ENCODE measurements at regions not wholly inside any gene's neighbourhood (a gene's known extent, or its start where the extent isn't known, plus 50 kb on each side); places are given as distances from the start of the nearest gene placed in this dataset.

GRCh38 chr15:29942143-29942542 is 119.9 kb upstream of the TJP1 start:
- Histone ChIP-seq H3K36me3 (no peaks in the 10 kb centered on the region), H3K9me3 (no peaks in the 10 kb centered on the region), H3K27me3 (no peaks in the 10 kb centered on the region), H3K4me3 (no peak overlapping the region), H3K4me1 (peaks cover 0 to 19% (median 0%) of the 10 kb centered on the region in 3 donors), H3K27ac (no peak overlapping the region)
- DNase-seq = no peak
- WGBS, 2 donors = 48 to 61% methylated on average over 3 of the region's 3 CpGs
- intact Hi-C loops (cut with DNase I) = no loop called here
- TF ChIP-seq POLR2A (IDR thresholded peaks at IDR 0.05) (no peak), CTCF (IDR thresholded peaks at IDR 0.05) (no peak)

- no peaks in the 10 kb centered on the region for H3K27me3 ChIP-seq
- WGBS, 2 donors = 17 to 91% methylated on average over 1 of the region's 1 CpG
- TF ChIP-seq POLR2A (IDR thresholded peaks at IDR 0.05) (no peak), CTCF (IDR thresholded peaks at IDR 0.05) (no peak)
- no peak overlapping the region for H3K4me3 ChIP-seq
- H3K4me1 ChIP-seq = peaks cover 0 to 38% (median 0%) of the 10 kb centered on the region in 3 donors
- H3K27ac ChIP-seq = no peak overlapping the region
- H3K9me3 ChIP-seq = no peaks in the 10 kb centered on the region
- intact Hi-C loops (cut with DNase I) = no loop called here
- no peaks in the 10 kb centered on the region for H3K36me3 ChIP-seq
- no peak for DNase-seq
These were observed 117.1 kb upstream of the TJP1 start for GRCh38 chr15:29939404-29939803.

GRCh38 chr15:29938361-29939335 is 116.4 kb upstream of the TJP1 start:
- no peaks in the 10 kb centered on the region for H3K36me3 ChIP-seq
- DNase-seq = no peak
- no peaks in the 10 kb centered on the region for H3K27me3 ChIP-seq
- no peak overlapping the region for H3K4me3 ChIP-seq
- H3K9me3 ChIP-seq = no peaks in the 10 kb centered on the region
- H3K4me1 ChIP-seq = peaks cover 0 to 46% (median 0%) of the 10 kb centered on the region in 3 donors
- no peak overlapping the region for H3K27ac ChIP-seq
- intact Hi-C loops (cut with DNase I) = no loop called here
- TF ChIP-seq CTCF (IDR thresholded peaks at IDR 0.05) = peak in 2 of 6 experiments; percentile 8 to 35
- no peak for TF ChIP-seq POLR2A (IDR thresholded peaks at IDR 0.05)
- WGBS, 2 donors = 40 to 59% methylated on average over 14 of the region's 14 CpGs

- Histone ChIP-seq H3K27me3 (no peaks in the 10 kb centered on the region), H3K9me3 (no peaks in the 10 kb centered on the region), H3K4me1 (peaks cover 0 to 50% (median 0%) of the 10 kb centered on the region in 3 donors), H3K27ac (peak overlapping the region in 1 of 4 donors; percentile 54), H3K4me3 (no peak overlapping the region), H3K36me3 (no peaks in the 10 kb centered on the region)
- TF ChIP-seq CTCF (IDR thresholded peaks at IDR 0.05) (no peak), POLR2A (IDR thresholded peaks at IDR 0.05) (no peak)
- intact Hi-C loops (cut with DNase I) = no loop called here
- WGBS, 2 donors = 52 to 53% methylated on average over 2 of the region's 2 CpGs
- no peak for DNase-seq
These were observed 115.7 kb upstream of the TJP1 start for GRCh38 chr15:29937956-29938355.

- peaks cover 0 to 50% (median 0%) of the 10 kb centered on the region in 3 donors for H3K4me1 ChIP-seq
- WGBS, 2 donors = 61 to 73% methylated on average over 10 of the region's 10 CpGs
- intact Hi-C loops (cut with DNase I) = no loop called here
- no peaks in the 10 kb centered on the region for H3K36me3 ChIP-seq
- H3K4me3 ChIP-seq = no peak overlapping the region
- no peak for TF ChIP-seq POLR2A (IDR thresholded peaks at IDR 0.05)
- no peak for TF ChIP-seq CTCF (IDR thresholded peaks at IDR 0.05)
- no peaks in the 10 kb centered on the region for H3K27me3 ChIP-seq
- no peaks in the 10 kb centered on the region for H3K9me3 ChIP-seq
- DNase-seq = no peak
- H3K27ac ChIP-seq = peak overlapping the region in 1 of 4 donors; percentile 71
These were observed 114.2 kb upstream of the TJP1 start for GRCh38 chr15:29936353-29937049.

Data from esophagus squamous epithelium (tissue), 5 donors.